Prostate gland (tissue), 2 donors: ENCODE measurements at regions not wholly inside any gene's neighbourhood (a gene's known extent, or its start where the extent isn't known, plus 50 kb on each side); places are given as distances from the start of the nearest gene placed in this dataset.

Experiments
- POLR2AphosphoS5 ChIP-seq: sonication (generic); formaldehyde crosslinking; IDR thresholded peaks from one replicate; pipeline ENCODE4 v1.6.1; 2017; ENCODE audit warnings: antibody characterized with exemption
- TF ChIP-seq, protein P1 (sequence below), 4 experiments: fragments of 200-600 bp in 2 of 4; fragments of 450-650 bp in 2 of 4; sonication (generic) in 2 of 4; IDR thresholded peaks; 1 replicate in 3 of 4; 2 replicates in 1 of 4; pipeline ENCODE4 v1.5.1; 2016 to 2019; ENCODE audit warnings: antibody characterized with exemption in 4 of 4, mild to moderate bottlenecking in 2 of 4, moderate library complexity in 2 of 4

DNA sequence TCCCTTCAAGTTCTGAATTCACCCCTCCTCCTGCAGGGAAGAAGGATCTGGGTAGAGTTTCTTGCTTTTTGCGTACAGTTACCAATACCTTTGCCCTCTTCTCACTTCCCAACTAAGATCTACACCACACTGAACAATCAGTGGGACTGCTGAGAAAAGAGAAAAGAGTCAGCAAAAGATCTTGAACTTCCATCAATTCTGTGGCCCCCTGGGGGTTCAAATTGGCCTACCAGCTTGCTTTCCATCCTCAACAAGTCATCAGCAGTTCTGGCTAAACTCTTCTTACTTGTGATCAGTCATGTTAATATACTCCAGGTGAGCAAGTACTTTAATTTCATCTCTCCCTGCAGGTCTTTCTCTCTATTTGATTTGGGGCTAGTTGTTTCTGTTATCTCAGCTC lies 739.3 kb upstream of the LRRTM4 start:
- TF ChIP-seq, protein P1, sequence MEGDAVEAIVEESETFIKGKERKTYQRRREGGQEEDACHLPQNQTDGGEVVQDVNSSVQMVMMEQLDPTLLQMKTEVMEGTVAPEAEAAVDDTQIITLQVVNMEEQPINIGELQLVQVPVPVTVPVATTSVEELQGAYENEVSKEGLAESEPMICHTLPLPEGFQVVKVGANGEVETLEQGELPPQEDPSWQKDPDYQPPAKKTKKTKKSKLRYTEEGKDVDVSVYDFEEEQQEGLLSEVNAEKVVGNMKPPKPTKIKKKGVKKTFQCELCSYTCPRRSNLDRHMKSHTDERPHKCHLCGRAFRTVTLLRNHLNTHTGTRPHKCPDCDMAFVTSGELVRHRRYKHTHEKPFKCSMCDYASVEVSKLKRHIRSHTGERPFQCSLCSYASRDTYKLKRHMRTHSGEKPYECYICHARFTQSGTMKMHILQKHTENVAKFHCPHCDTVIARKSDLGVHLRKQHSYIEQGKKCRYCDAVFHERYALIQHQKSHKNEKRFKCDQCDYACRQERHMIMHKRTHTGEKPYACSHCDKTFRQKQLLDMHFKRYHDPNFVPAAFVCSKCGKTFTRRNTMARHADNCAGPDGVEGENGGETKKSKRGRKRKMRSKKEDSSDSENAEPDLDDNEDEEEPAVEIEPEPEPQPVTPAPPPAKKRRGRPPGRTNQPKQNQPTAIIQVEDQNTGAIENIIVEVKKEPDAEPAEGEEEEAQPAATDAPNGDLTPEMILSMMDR (IDR thresholded peaks at IDR 0.05): no peak
- no peak for TF ChIP-seq POLR2AphosphoS5
